Vagina (tissue), 2 donors: ENCODE measurements at regions not wholly inside any gene's neighbourhood (a gene's known extent, or its start where the extent isn't known, plus 50 kb on each side); places are given as distances from the start of the nearest gene placed in this dataset.

Experiments used
- DNase-seq, 2 donors: peaks; one replicate each; pipeline ENCODE4 v3.0.0-alpha.2; 2017; ENCODE audit errors: extremely low spot score in 2 of 2
- H3K27ac ChIP-seq: fragments of 200-600 bp; sonication (generic); one replicate; pipeline ENCODE4 v1.5.1; 2019
- H3K27me3 ChIP-seq: fragments of 200-600 bp; sonication (generic); one replicate; pipeline ENCODE4 v1.5.1; 2019
- H3K36me3 ChIP-seq, 2 donors: fragments of 200-600 bp; sonication (generic); one replicate each; pipeline ENCODE4 v1.5.1; 2017 to 2019
- H3K4me1 ChIP-seq: fragments of 200-600 bp; sonication (generic); one replicate; pipeline ENCODE4 v1.5.1; 2019
- H3K4me3 ChIP-seq, 2 donors: fragments of 200-600 bp; sonication (generic); 1 replicate in 1 of 2; 2 replicates in 1 of 2; pipeline ENCODE4 v1.5.1; 2016 to 2019
- H3K9me3 ChIP-seq: fragments of 200-600 bp; sonication (generic); one replicate; pipeline ENCODE4 v1.5.1; 2019
- CTCF ChIP-seq, 3 experiments: fragments of 450-650 bp in 2 of 3; fragments of 200-600 bp in 1 of 3; sonication (generic) in 1 of 3; IDR thresholded peaks; one replicate each; pipeline ENCODE4 v1.5.1; 2017 to 2019; ENCODE audit warnings: antibody characterized with exemption in 3 of 3, mild to moderate bottlenecking in 2 of 3, moderate library complexity in 2 of 3
- POLR2A ChIP-seq, 2 donors: fragments of 450-650 bp; IDR thresholded peaks; one replicate each; pipeline ENCODE4 v1.6.1; 2017; ENCODE audit warnings: antibody characterized with exemption in 2 of 2, mild to moderate bottlenecking in 2 of 2, moderate library complexity in 2 of 2
- POLR2AphosphoS5 ChIP-seq, 2 donors: sonication (generic); formaldehyde crosslinking; IDR thresholded peaks; one replicate each; pipeline ENCODE4 v1.9.0; 2017; ENCODE audit warnings: antibody characterized with exemption in 2 of 2, mild to moderate bottlenecking in 2 of 2, low read depth in 1 of 2; ENCODE audit not compliant: insufficient read depth in 1 of 2
- intact Hi-C: fragments of 100-400 bp; cut with DNase I; formaldehyde crosslinking; loops from one replicate; pipeline ENCODE4 v1.15.1; 2023

GRCh38 chr3:713947-714620, 378.7 kb upstream of the CNTN6 start:
- Histone ChIP-seq H3K4me1 (no peaks in the 10 kb centered on the region), H3K4me3 (no peak overlapping the region), H3K27me3 (no peaks in the 10 kb centered on the region), H3K36me3 (no peaks in the 10 kb centered on the region), H3K27ac (no peak overlapping the region), H3K9me3 (no peaks in the 10 kb centered on the region)
- TF ChIP-seq POLR2A (IDR thresholded peaks at IDR 0.05) (no peak), CTCF (IDR thresholded peaks at IDR 0.05) (no peak)
- no peak for DNase-seq
- intact Hi-C loops: no loop called here

- H3K9me3 ChIP-seq: no peaks in the 10 kb centered on the region
- H3K27me3 ChIP-seq: no peaks in the 10 kb centered on the region
- no peaks in the 10 kb centered on the region for H3K4me1 ChIP-seq
- TF ChIP-seq POLR2A (IDR thresholded peaks at IDR 0.05) (no peak), CTCF (IDR thresholded peaks at IDR 0.05) (no peak), POLR2AphosphoS5 (IDR thresholded peaks at IDR 0.05; ENCODE audit: insufficient read depth in 1 of 2, low read depth in 1 of 2) (no peak)
- intact Hi-C loops: no loop called here
- H3K36me3 ChIP-seq: no peaks in the 10 kb centered on the region
- DNase-seq: no peak
- H3K27ac ChIP-seq: no peak overlapping the region
- H3K4me3 ChIP-seq: no peak overlapping the region
Observed at GRCh38 chr3:721086-721485, 371.7 kb upstream of the CNTN6 start.

GRCh38 chr3:732326-732928, 360.4 kb upstream of the CNTN6 start:
- intact Hi-C loops: no loop called here
- DNase-seq: no peak
- Histone ChIP-seq H3K27ac (no peak overlapping the region), H3K4me1 (no peaks in the 10 kb centered on the region), H3K36me3 (no peaks in the 10 kb centered on the region), H3K9me3 (no peaks in the 10 kb centered on the region), H3K4me3 (no peak overlapping the region), H3K27me3 (no peaks in the 10 kb centered on the region)
- no peak for TF ChIP-seq POLR2AphosphoS5 (IDR thresholded peaks at IDR 0.05; ENCODE audit: insufficient read depth in 1 of 2, low read depth in 1 of 2)
- TF ChIP-seq CTCF (IDR thresholded peaks at IDR 0.05): no peak
- TF ChIP-seq POLR2A (IDR thresholded peaks at IDR 0.05): no peak

- H3K4me1 ChIP-seq: no peaks in the 10 kb centered on the region
- TF ChIP-seq POLR2AphosphoS5 (IDR thresholded peaks at IDR 0.05; ENCODE audit: insufficient read depth in 1 of 2, low read depth in 1 of 2): no peak
- no peak for TF ChIP-seq CTCF (IDR thresholded peaks at IDR 0.05)
- no peak for TF ChIP-seq POLR2A (IDR thresholded peaks at IDR 0.05)
- no peak overlapping the region for H3K4me3 ChIP-seq
- no peaks in the 10 kb centered on the region for H3K9me3 ChIP-seq
- intact Hi-C loops: no loop called here
- no peaks in the 10 kb centered on the region for H3K27me3 ChIP-seq
- no peak overlapping the region for H3K27ac ChIP-seq
- no peak for DNase-seq
- no peaks in the 10 kb centered on the region for H3K36me3 ChIP-seq
Observed at GRCh38 chr3:733313-733712, 359.5 kb upstream of the CNTN6 start.

- TF ChIP-seq CTCF (IDR thresholded peaks at IDR 0.05) (no peak), POLR2AphosphoS5 (IDR thresholded peaks at IDR 0.05; ENCODE audit: insufficient read depth in 1 of 2, low read depth in 1 of 2) (no peak), POLR2A (IDR thresholded peaks at IDR 0.05) (no peak)
- H3K9me3 ChIP-seq: no peaks in the 10 kb centered on the region
- H3K4me1 ChIP-seq: no peaks in the 10 kb centered on the region
- H3K27ac ChIP-seq: no peak overlapping the region
- no peak overlapping the region for H3K4me3 ChIP-seq
- H3K36me3 ChIP-seq: no peaks in the 10 kb centered on the region
- intact Hi-C loops: no loop called here
- H3K27me3 ChIP-seq: no peaks in the 10 kb centered on the region
- no peak for DNase-seq
Observed at GRCh38 chr3:757711-758110, 335.1 kb upstream of the CNTN6 start.
